GM12874 (cell line): ENCODE measurements at regions not wholly inside any gene's neighbourhood (a gene's known extent, or its start where the extent isn't known, plus 50 kb on each side); places are given as distances from the start of the nearest gene placed in this dataset.

Experiments
- CTCF ChIP-seq: IDR thresholded peaks from 2 replicates; pipeline ENCODE4 v1.5.1; 2011; ENCODE audit warnings: low read depth, mild to moderate bottlenecking, control low read depth, low read length, moderate library complexity; ENCODE audit not compliant: insufficient read depth

GRCh38 chr2:56475191-56475590, 291.4 kb downstream of the CCDC85A start:
- TF ChIP-seq CTCF: no peak

DNA sequence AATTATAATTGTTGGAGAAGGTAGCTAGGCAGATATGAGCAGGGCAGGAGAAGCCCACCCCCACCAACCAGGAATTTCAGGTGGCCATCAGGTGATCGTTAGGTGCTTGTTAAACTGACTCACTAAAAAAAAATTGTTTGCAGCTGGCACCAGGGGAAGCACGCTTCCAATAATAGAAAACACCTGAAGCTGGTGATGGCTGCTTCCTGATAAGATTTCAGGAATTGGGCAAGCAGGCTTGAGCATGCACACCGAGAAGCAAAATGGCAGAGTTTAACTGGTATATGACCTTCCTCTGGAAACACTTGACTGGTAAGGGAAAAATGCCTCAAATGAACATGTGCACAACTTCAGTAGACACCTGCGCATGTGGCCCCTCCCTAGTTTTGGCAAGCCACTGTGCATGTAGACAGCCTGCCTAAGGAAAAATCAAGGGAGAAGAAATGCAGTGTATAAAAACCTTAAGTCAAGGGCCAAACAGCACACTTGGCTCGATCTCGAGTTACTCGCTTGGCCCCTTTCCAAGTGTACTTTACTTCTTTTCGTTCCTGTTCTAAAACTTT, 292.8 kb downstream of the CCDC85A start:
- no peak for TF ChIP-seq CTCF

DNA sequence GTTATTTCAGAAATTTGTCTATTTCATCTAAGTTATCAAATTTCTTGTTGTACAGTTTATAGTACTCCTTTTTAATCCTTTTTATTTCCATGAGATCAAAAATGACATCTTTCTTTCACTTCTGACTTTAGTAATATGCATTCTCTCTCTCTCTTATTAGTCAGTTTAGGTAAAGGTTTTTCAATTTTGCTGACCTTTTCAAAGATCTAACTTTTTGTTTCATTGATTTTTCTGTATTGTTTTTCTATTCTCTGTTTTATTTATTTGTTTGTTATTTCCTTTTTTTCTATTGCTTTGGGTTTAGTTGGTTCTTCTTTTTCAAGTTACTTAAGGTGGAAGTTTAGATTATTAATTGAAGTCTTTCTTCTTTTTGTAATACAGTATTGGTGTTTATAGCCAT, 294.2 kb downstream of the CCDC85A start:
- no peak for TF ChIP-seq CTCF

GRCh38 chr2:56483081-56483480, 299.3 kb downstream of the CCDC85A start:
- no peak for TF ChIP-seq CTCF

DNA sequence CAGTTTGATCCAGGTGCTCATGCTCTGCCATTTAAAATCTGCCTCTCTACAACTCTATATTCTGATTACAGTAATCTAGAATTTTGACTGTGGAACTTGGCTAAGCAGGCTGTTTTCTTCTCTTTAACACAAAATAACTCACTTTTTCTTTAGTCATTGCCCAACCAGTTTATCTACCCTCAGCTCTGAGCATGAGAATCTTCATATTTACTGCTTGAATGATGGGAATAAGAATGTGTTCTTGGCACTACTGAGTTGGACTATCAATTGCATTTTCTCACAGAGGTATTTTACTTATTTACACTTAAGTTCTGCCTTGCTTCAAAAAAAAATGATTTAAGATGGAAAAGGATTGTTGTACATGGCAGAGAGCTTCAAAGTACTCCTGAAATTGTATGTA, 301.1 kb downstream of the CCDC85A start:
- TF ChIP-seq CTCF: no peak

- no peak for TF ChIP-seq CTCF
These were observed 316.5 kb downstream of the CCDC85A start for GRCh38 chr2:56500317-56500716.

GRCh38 chr2:56502616-56503015, 318.8 kb downstream of the CCDC85A start:
- no peak for TF ChIP-seq CTCF
